ENCODE measurements at regions not wholly inside any gene's neighbourhood (a gene's known extent, or its start where the extent isn't known, plus 50 kb on each side); places are given as distances from the start of the nearest gene placed in this dataset.

- DNase-seq = no peak
These were observed 159.9 kb downstream of the PCDH7 start for GRCh38 chr4:30879855-30880598.

GRCh38 chr4:30881985-30882384, 161.8 kb downstream of the PCDH7 start:
- no peak for DNase-seq

GRCh38 chr4:30882443-30882842, 162.3 kb downstream of the PCDH7 start:
- DNase-seq = no peak

GRCh38 chr4:30882995-30883675, 163.0 kb downstream of the PCDH7 start:
- no peak for DNase-seq

GRCh38 chr4:30901461-30902451, 181.6 kb downstream of the PCDH7 start:
- DNase-seq = no peak

GRCh38 chr4:30903502-30904214, 183.5 kb downstream of the PCDH7 start:
- no peak for DNase-seq

- no peak for DNase-seq
These were observed 184.0 kb downstream of the PCDH7 start for GRCh38 chr4:30904215-30904555.

- no peak for DNase-seq
These were observed 184.4 kb downstream of the PCDH7 start for GRCh38 chr4:30904588-30904987.

- DNase-seq = no peak
These were observed 192.0 kb downstream of the PCDH7 start for GRCh38 chr4:30912098-30912714.

GRCh38 chr4:30916337-30917274, 196.4 kb downstream of the PCDH7 start:
- peak; percentile 61 for DNase-seq

GRCh38 chr4:30917946-30918345, 197.8 kb downstream of the PCDH7 start:
- no peak for DNase-seq

GRCh38 chr4:30919458-30919857, 199.3 kb downstream of the PCDH7 start:
- DNase-seq = no peak

GRCh38 chr4:30920043-30920442, 199.9 kb downstream of the PCDH7 start:
- DNase-seq = peak; percentile 69

- no peak for DNase-seq
These were observed 202.5 kb downstream of the PCDH7 start for GRCh38 chr4:30922625-30923024.

GRCh38 chr4:30924495-30924894, 204.3 kb downstream of the PCDH7 start:
- no peak for DNase-seq

- no peak for DNase-seq
These were observed 209.5 kb downstream of the PCDH7 start for GRCh38 chr4:30929649-30930048.

- DNase-seq = no peak
These were observed 210.1 kb downstream of the PCDH7 start for GRCh38 chr4:30930276-30930675.

- DNase-seq = no peak
These were observed 212.4 kb downstream of the PCDH7 start for GRCh38 chr4:30932581-30932980.

- DNase-seq = no peak
These were observed 218.9 kb downstream of the PCDH7 start for GRCh38 chr4:30939069-30939468.

GRCh38 chr4:30939684-30940083, 219.5 kb downstream of the PCDH7 start:
- DNase-seq = no peak

- no peak for DNase-seq
These were observed 221.5 kb downstream of the PCDH7 start for GRCh38 chr4:30941641-30942040.

Data from islet precursor cell (in vitro differentiated cells).